Adrenal gland (tissue), 9 donors: ENCODE measurements at regions not wholly inside any gene's neighbourhood (a gene's known extent, or its start where the extent isn't known, plus 50 kb on each side); places are given as distances from the start of the nearest gene placed in this dataset.

Experiments
- DNase-seq, 7 donors: peaks; one replicate each; pipeline ENCODE4 v3.0.0-alpha.2; 2019 to 2020
- H3K27ac ChIP-seq, 5 donors: fragments of 200-600 bp; sonication (generic) in 4 of 5; 1 replicate in 3 of 5; 2 replicates in 2 of 5; pipeline versions ENCODE4 v1.5.1 to v1.8.0; 2016 to 2020; ENCODE audit warnings: mild to moderate bottlenecking in 1 of 5
- H3K27me3 ChIP-seq: fragments of 200-600 bp; 2 replicates; pipeline ENCODE4 v1.8.0; 2021
- H3K36me3 ChIP-seq, 2 donors: fragments of 200-600 bp; replicated peaks in 1 of 2; 1 replicate in 1 of 2; 2 replicates in 1 of 2; pipeline versions ENCODE4 v1.5.1 to v1.8.0; 2018 to 2022
- H3K4me1 ChIP-seq, 2 donors: fragments of 200-600 bp; replicated peaks in 1 of 2; 1 replicate in 1 of 2; 2 replicates in 1 of 2; pipeline versions ENCODE4 v1.5.1 to v1.8.0; 2018 to 2021
- H3K4me3 ChIP-seq, 4 donors: fragments of 200-600 bp; sonication (generic) in 3 of 4; one replicate each; pipeline ENCODE4 v1.5.1; 2016 to 2018
- H3K9me3 ChIP-seq, 3 donors: fragments of 200-600 bp; sonication (generic) in 1 of 3; replicated peaks in 1 of 3; 1 replicate in 2 of 3; 2 replicates in 1 of 3; pipeline versions ENCODE4 v1.5.1 to v1.8.0; 2016 to 2021
- POLR2A ChIP-seq, 2 donors: fragments of 450-650 bp; IDR thresholded peaks; one replicate each; pipeline ENCODE4 v1.6.1; 2017; ENCODE audit warnings: antibody characterized with exemption in 2 of 2, mild to moderate bottlenecking in 2 of 2, moderate library complexity in 1 of 2
- WGBS, 4 donors: extraction: QIAGEN DNeasy Blood & Tissue Kit in 2 of 4; methylation state at CpG; one replicate each; pipeline versions ENCODE4 v1.1.5 to v1.1.7; 2013 to 2017; 5-methylcytosine and 5-hydroxymethylcytosine counted together
- intact Hi-C, 2 donors: fragments of 100-400 bp; cut with DNase I; formaldehyde crosslinking; loops; one replicate each; pipeline versions ENCODE4 v1.14.1 to v1.15.0; 2022 to 2023
- TF ChIP-seq, protein P1 (sequence below), 6 experiments: fragments of 450-650 bp in 4 of 6; fragments of 200-600 bp in 2 of 6; sonication (generic) in 1 of 6; IDR thresholded peaks; 1 replicate in 5 of 6; 2 replicates in 1 of 6; pipeline versions ENCODE4 v1.5.1 to v1.8.0; 2016 to 2021; ENCODE audit warnings: antibody characterized with exemption in 6 of 6, mild to moderate bottlenecking in 2 of 6, moderate library complexity in 1 of 6
- donor health status: healthy with polysubstance abuse.
- donor health status: Bipolar disorder and iron deficiency.
- donor health status: DM: yes; HTN: yes; CAD: no.
- donor health status: DM: no; HTN: no; CAD: no.
- donor health status: DM: no; HTN: no; CAD: no.

GRCh38 chr5:99122976-99123375 lies 194.2 kb upstream of the CHD1 start:
- no peaks in the 10 kb centered on the region for H3K27me3 ChIP-seq

DNA sequence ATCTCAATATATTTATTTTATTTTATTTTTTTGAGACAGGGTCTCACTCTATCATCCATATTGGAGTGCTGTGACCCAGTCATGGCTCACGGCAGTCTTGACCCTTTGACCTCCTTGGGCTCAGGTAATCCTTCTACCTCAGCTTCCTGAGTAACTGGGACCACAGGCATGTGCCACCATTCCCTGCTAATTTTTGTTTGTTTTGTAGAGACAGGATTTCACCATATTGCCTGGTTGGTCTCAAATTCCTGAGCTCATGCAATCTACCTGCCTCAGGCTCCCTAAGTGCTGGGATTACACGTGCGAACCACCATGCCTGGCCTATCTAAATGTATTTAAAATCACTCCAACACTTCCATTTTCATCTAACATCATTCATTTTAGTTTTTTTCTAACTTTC lies 190.5 kb upstream of the CHD1 start:
- Histone ChIP-seq H3K36me3 (no peaks in the 10 kb centered on the region), H3K4me3 (no peak overlapping the region), H3K27me3 (no peaks in the 10 kb centered on the region), H3K27ac (no peak overlapping the region), H3K4me1 (no peaks in the 10 kb centered on the region), H3K9me3 (no peaks in the 10 kb centered on the region)
- 89 to 95% (median 91%) methylated on average over 3 of the region's 3 CpGs for WGBS, 4 donors
- intact Hi-C loops: no loop called here
- no peak for DNase-seq
- TF ChIP-seq POLR2A (IDR thresholded peaks at IDR 0.05): no peak
- TF ChIP-seq, protein P1, sequence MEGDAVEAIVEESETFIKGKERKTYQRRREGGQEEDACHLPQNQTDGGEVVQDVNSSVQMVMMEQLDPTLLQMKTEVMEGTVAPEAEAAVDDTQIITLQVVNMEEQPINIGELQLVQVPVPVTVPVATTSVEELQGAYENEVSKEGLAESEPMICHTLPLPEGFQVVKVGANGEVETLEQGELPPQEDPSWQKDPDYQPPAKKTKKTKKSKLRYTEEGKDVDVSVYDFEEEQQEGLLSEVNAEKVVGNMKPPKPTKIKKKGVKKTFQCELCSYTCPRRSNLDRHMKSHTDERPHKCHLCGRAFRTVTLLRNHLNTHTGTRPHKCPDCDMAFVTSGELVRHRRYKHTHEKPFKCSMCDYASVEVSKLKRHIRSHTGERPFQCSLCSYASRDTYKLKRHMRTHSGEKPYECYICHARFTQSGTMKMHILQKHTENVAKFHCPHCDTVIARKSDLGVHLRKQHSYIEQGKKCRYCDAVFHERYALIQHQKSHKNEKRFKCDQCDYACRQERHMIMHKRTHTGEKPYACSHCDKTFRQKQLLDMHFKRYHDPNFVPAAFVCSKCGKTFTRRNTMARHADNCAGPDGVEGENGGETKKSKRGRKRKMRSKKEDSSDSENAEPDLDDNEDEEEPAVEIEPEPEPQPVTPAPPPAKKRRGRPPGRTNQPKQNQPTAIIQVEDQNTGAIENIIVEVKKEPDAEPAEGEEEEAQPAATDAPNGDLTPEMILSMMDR (IDR thresholded peaks at IDR 0.05): no peak

More at GRCh38 chr5:99122976-99123375, 194.2 kb upstream of the CHD1 start:
- H3K9me3 ChIP-seq: no peaks in the 10 kb centered on the region
- no peaks in the 10 kb centered on the region for H3K4me1 ChIP-seq
- no peak for TF ChIP-seq POLR2A (IDR thresholded peaks at IDR 0.05)
- TF ChIP-seq, protein P1 (IDR thresholded peaks at IDR 0.05): no peak
- DNase-seq: no peak
- no peaks in the 10 kb centered on the region for H3K36me3 ChIP-seq
- no peak overlapping the region for H3K4me3 ChIP-seq
- H3K27ac ChIP-seq: no peak overlapping the region
- intact Hi-C loops: no loop called here

DNA sequence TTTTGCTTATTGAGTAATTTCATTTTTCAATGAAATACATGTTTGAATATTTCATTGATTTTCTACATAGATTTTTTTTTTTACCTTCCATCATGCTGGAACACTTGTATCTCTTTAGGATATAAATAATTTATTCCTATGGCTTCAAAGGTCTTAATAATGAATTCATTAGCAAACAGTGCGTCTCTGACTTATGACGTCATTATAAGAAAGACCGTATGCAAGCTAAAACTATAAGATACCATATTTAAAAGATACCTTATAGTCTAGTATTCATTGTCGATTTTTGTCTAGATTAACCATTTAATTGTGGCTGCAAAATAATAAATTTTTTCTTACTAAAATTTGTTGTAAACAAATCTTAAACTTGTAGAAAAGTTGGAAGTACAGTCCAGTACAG lies 187.7 kb upstream of the CHD1 start:
- 58 to 71% (median 67%) methylated on average over 4 of the region's 4 CpGs for WGBS, 4 donors
- Histone ChIP-seq H3K27ac (no peak overlapping the region), H3K9me3 (no peaks in the 10 kb centered on the region), H3K4me3 (no peak overlapping the region), H3K36me3 (no peaks in the 10 kb centered on the region), H3K4me1 (no peaks in the 10 kb centered on the region), H3K27me3 (no peaks in the 10 kb centered on the region)
- no peak for TF ChIP-seq POLR2A (IDR thresholded peaks at IDR 0.05)
- TF ChIP-seq, protein P1 (IDR thresholded peaks at IDR 0.05): no peak
- intact Hi-C loops: no loop called here
- no peak for DNase-seq

GRCh38 chr5:99109894-99110293 lies 181.1 kb upstream of the CHD1 start:
- Histone ChIP-seq H3K27ac (no peak overlapping the region), H3K36me3 (no peaks in the 10 kb centered on the region), H3K27me3 (no peaks in the 10 kb centered on the region), H3K4me3 (no peak overlapping the region), H3K9me3 (no peaks in the 10 kb centered on the region), H3K4me1 (peaks cover 0 to 4% of the 10 kb centered on the region in 2 donors)
- intact Hi-C loops: no loop called here
- DNase-seq: no peak
- TF ChIP-seq, protein P1 (IDR thresholded peaks at IDR 0.05): no peak
- TF ChIP-seq POLR2A (IDR thresholded peaks at IDR 0.05): no peak
- WGBS, 4 donors: 77 to 89% (median 87%) methylated on average over 4 of the region's 4 CpGs
